ENCODE measurements at regions not wholly inside any gene's neighbourhood (a gene's known extent, or its start where the extent isn't known, plus 50 kb on each side); places are given as distances from the start of the nearest gene placed in this dataset.
"Not testable (repeated sequence)": the region's sequence is repeated elsewhere in the genome, so short reads cannot be mapped to it uniquely, and the experiment has no call there.

- peak; percentile 28 to 63 for ATAC-seq
Observed at GRCh38 chr14:89067293-89067972, 243.0 kb downstream of the TTC8 start.

GRCh38 chr14:89078021-89078795 lies 253.8 kb downstream of the TTC8 start:
- ATAC-seq, result no peak

GRCh38 chr14:89085231-89085731 lies 260.8 kb downstream of the TTC8 start:
- ATAC-seq, result no peak

- ATAC-seq, result no peak
Observed at GRCh38 chr14:89085737-89086382, 261.4 kb downstream of the TTC8 start.

GRCh38 chr14:89088530-89088929 lies 264.1 kb downstream of the TTC8 start:
- no peak for ATAC-seq

- no peak for ATAC-seq
Observed at GRCh38 chr14:89089330-89089729, 264.9 kb downstream of the TTC8 start.

GRCh38 chr14:89091781-89092180 lies 267.3 kb downstream of the TTC8 start:
- ATAC-seq, result no peak

GRCh38 chr14:89093083-89093730 lies 268.8 kb downstream of the TTC8 start:
- no peak for ATAC-seq

GRCh38 chr14:89095036-89095435 lies 270.6 kb downstream of the TTC8 start:
- ATAC-seq, result no peak

GRCh38 chr14:89096946-89097345 lies 272.5 kb downstream of the TTC8 start:
- ATAC-seq, result no peak

- ATAC-seq, result no peak
Observed at GRCh38 chr14:89098254-89098653, 273.8 kb downstream of the TTC8 start.

- not testable (repeated sequence) for ATAC-seq
Observed at GRCh38 chr14:89104171-89104817, 279.8 kb downstream of the TTC8 start.

GRCh38 chr14:89104861-89105260 lies 280.4 kb downstream of the TTC8 start:
- not testable (repeated sequence) for ATAC-seq

Measured in activated CD4-positive, CD25-positive, alpha-beta regulatory T cell treated with anti-CD3 and anti-CD28 coated beads, Interleukin-2, amount 50 U/mL, for 24 hours (primary cell).